Astrocyte of the cerebellum (primary cell): ENCODE measurements at regions not wholly inside any gene's neighbourhood (a gene's known extent, or its start where the extent isn't known, plus 50 kb on each side); places are given as distances from the start of the nearest gene placed in this dataset.

Experiments used
- DNase-seq: peaks from one replicate; pipeline ENCODE4 v3.0.0-alpha.2; 2011; ENCODE audit warnings: low read depth
- H3K4me3 ChIP-seq: 2 replicates; pipeline ENCODE4 v1.5.1; 2011; ENCODE audit warnings: mild to moderate bottlenecking, low read depth, low read length, moderate library complexity
- CTCF ChIP-seq: IDR thresholded peaks from 2 replicates; pipeline ENCODE4 v1.5.1; 2012; ENCODE audit warnings: low read length, low read depth, moderate library complexity, mild to moderate bottlenecking; ENCODE audit errors: missing control alignments
- in situ Hi-C: cut with HindIII; loops from 2 replicates; pipeline ENCODE4 v1.10.0; 2017; ENCODE audit warnings: low sequenced_read_pairs

- H3K4me3 ChIP-seq: no peak overlapping the region
- TF ChIP-seq CTCF: no peak
- DNase-seq: no peak
- in situ Hi-C loops: no loop called here
These were observed 170.8 kb upstream of the SAMSN1 start for GRCh38 chr21:14716761-14717396.

- no peak for TF ChIP-seq CTCF
- DNase-seq: no peak
- in situ Hi-C loops: no loop called here
- H3K4me3 ChIP-seq: no peak overlapping the region
These were observed 167.0 kb upstream of the SAMSN1 start for GRCh38 chr21:14713109-14713508.

GRCh38 chr21:14712121-14712715, 166.1 kb upstream of the SAMSN1 start:
- DNase-seq: no peak
- in situ Hi-C loops: no loop called here
- no peak overlapping the region for H3K4me3 ChIP-seq
- no peak for TF ChIP-seq CTCF

GRCh38 chr21:14711287-14711686, 165.2 kb upstream of the SAMSN1 start:
- no peak for DNase-seq
- no peak for TF ChIP-seq CTCF
- in situ Hi-C loops: no loop called here
- H3K4me3 ChIP-seq: no peak overlapping the region

- no peak for TF ChIP-seq CTCF
- no peak for DNase-seq
- in situ Hi-C loops: no loop called here
- H3K4me3 ChIP-seq: no peak overlapping the region
These were observed 161.5 kb upstream of the SAMSN1 start for GRCh38 chr21:14707511-14708020.

- H3K4me3 ChIP-seq: no peak overlapping the region
- in situ Hi-C loops: no loop called here
- TF ChIP-seq CTCF: no peak
- no peak for DNase-seq
These were observed 160.8 kb upstream of the SAMSN1 start for GRCh38 chr21:14706712-14707510.
